GM06990 (cell line): ENCODE measurements at regions not wholly inside any gene's neighbourhood (a gene's known extent, or its start where the extent isn't known, plus 50 kb on each side); places are given as distances from the start of the nearest gene placed in this dataset.

Experiments used
- DNase-seq: peaks from one replicate; pipeline ENCODE4 v3.0.0-alpha.2; 2011; ENCODE audit not compliant: insufficient read length; ENCODE audit errors: extremely low read depth
- H3K27me3 ChIP-seq: replicated peaks from 2 replicates; pipeline ENCODE4 v1.6.0; 2011; ENCODE audit warnings: low read length; ENCODE audit not compliant: control insufficient read depth, insufficient read depth
- H3K36me3 ChIP-seq: 2 replicates; pipeline ENCODE4 v1.5.1; 2011; ENCODE audit warnings: low read length; ENCODE audit not compliant: control insufficient read depth, insufficient read depth
- H3K4me3 ChIP-seq: replicated peaks from 2 replicates; pipeline ENCODE4 v1.5.1; 2011; ENCODE audit warnings: low read depth, mild to moderate bottlenecking, control low read depth, low read length
- CTCF ChIP-seq: IDR thresholded peaks from 2 replicates; pipeline ENCODE4 v1.5.1; 2011; ENCODE audit warnings: low read length, control low read depth, mild to moderate bottlenecking, inconsistent platforms; ENCODE audit not compliant: insufficient read depth, poor library complexity, severe bottlenecking

DNA sequence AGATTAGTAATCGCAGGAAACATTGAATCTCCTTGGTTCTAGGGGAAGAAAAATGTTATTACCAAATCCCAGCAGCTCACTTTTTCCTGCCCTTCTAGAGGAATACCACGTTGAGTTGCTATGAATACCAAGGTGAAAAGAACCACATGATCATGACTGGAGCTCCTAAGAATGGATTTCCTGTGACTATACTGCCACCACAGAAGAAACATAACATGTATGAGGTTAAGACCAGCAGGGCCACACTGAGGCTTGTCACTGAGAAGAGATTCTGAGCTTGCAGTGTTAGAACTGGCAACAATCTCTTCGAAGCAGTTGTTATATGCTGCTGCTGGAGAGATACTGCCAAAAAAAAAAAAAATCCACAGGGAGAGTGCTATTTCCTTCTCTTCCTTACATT, 1235.3 kb downstream of the FSTL5 start:
- H3K4me3 ChIP-seq = no peak overlapping the region
- H3K36me3 ChIP-seq = no peaks in the 10 kb centered on the region
- no peak for TF ChIP-seq CTCF
- no peaks in the 10 kb centered on the region for H3K27me3 ChIP-seq
- DNase-seq = no peak

- no peak for DNase-seq
- TF ChIP-seq CTCF = no peak
- Histone ChIP-seq H3K27me3 (no peaks in the 10 kb centered on the region), H3K4me3 (no peak overlapping the region), H3K36me3 (no peaks in the 10 kb centered on the region)
These were observed 1216.1 kb downstream of the FSTL5 start for GRCh38 chr4:160947653-160948052.

GRCh38 chr4:160956875-160957274, 1206.9 kb downstream of the FSTL5 start:
- H3K36me3 ChIP-seq = no peaks in the 10 kb centered on the region
- no peak overlapping the region for H3K4me3 ChIP-seq
- TF ChIP-seq CTCF = no peak
- no peaks in the 10 kb centered on the region for H3K27me3 ChIP-seq
- no peak for DNase-seq

GRCh38 chr4:160969925-160970324, 1193.9 kb downstream of the FSTL5 start:
- no peak for TF ChIP-seq CTCF
- no peak for DNase-seq
- Histone ChIP-seq H3K36me3 (no peaks in the 10 kb centered on the region), H3K4me3 (no peak overlapping the region), H3K27me3 (no peaks in the 10 kb centered on the region)

- no peak for TF ChIP-seq CTCF
- no peak for DNase-seq
- H3K27me3 ChIP-seq = no peaks in the 10 kb centered on the region
- H3K36me3 ChIP-seq = no peaks in the 10 kb centered on the region
- no peak overlapping the region for H3K4me3 ChIP-seq
These were observed 1183.7 kb downstream of the FSTL5 start for GRCh38 chr4:160980091-160980490.

- DNase-seq = no peak
- H3K27me3 ChIP-seq = no peaks in the 10 kb centered on the region
- TF ChIP-seq CTCF = no peak
- H3K36me3 ChIP-seq = no peaks in the 10 kb centered on the region
- H3K4me3 ChIP-seq = no peak overlapping the region
These were observed 1182.7 kb downstream of the FSTL5 start for GRCh38 chr4:160981083-160981482.
